Calu3 (cell line): ENCODE measurements at regions not wholly inside any gene's neighbourhood (a gene's known extent, or its start where the extent isn't known, plus 50 kb on each side); places are given as distances from the start of the nearest gene placed in this dataset.
A peak's percentile ranks its signal among the peaks of the same experiment; 100 is the strongest.

Source experiments
- BruUV-seq: library from RNA; stranded (reverse); fragments of 400-500 nt; replicated peaks from 2 replicates; lab custom pipeline; 2021; lab: Mats Ljungman, UMichigan
- CTCF ChIA-PET: fragments of 300-600 bp; sonication (Branson Sonifier 250); formaldehyde crosslinking; loops from one replicate; lab custom pipeline; 2022; ENCODE audit warnings: antibody characterized with exemption; lab: Charles Lee
- DNase-seq: peaks from one replicate; pipeline ENCODE4 v3.0.0; 2022
- H3K27ac Mint-ChIP-seq: one replicate; pipeline ENCODE4 v1.8.0; 2022; ENCODE audit warnings: mixed read lengths; ENCODE audit not compliant: unreplicated experiment
- H3K27me3 Mint-ChIP-seq: one replicate; pipeline ENCODE4 v1.8.0; 2022; ENCODE audit warnings: mixed read lengths; ENCODE audit not compliant: unreplicated experiment
- H3K36me3 Mint-ChIP-seq: one replicate; pipeline ENCODE4 v1.8.0; 2022; ENCODE audit warnings: mild to moderate bottlenecking, moderate library complexity, mixed read lengths; ENCODE audit not compliant: insufficient read depth, unreplicated experiment
- H3K4me1 Mint-ChIP-seq: one replicate; pipeline ENCODE4 v1.8.0; 2022; ENCODE audit warnings: mild to moderate bottlenecking, low read depth, mixed read lengths; ENCODE audit not compliant: unreplicated experiment
- H3K4me3 Mint-ChIP-seq: one replicate; pipeline ENCODE4 v1.8.0; 2022; ENCODE audit warnings: mild to moderate bottlenecking, low read depth, moderate library complexity, mixed read lengths; ENCODE audit not compliant: unreplicated experiment
- H3K9me3 Mint-ChIP-seq: one replicate; pipeline ENCODE4 v1.8.0; 2022; ENCODE audit warnings: low read depth, mixed read lengths; ENCODE audit not compliant: unreplicated experiment
- CTCF ChIP-seq: fragments of 200-600 bp; IDR thresholded peaks from one replicate; pipeline ENCODE4 v1.8.0; 2022; ENCODE audit warnings: antibody characterized with exemption; ENCODE audit not compliant: unreplicated experiment
- intact Hi-C: fragments of 100-400 bp; cut with micrococcal nuclease; formaldehyde crosslinking; loops from one replicate; pipeline ENCODE4 v1.10.0; 2022; ENCODE audit not compliant: unreplicated experiment

GRCh38 chr18:38539371-38539770 lies 973.8 kb upstream of the CELF4 start:
- intact Hi-C loops, result no loop called here
- no peak overlapping the region for H3K27ac Mint-ChIP-seq
- H3K4me3 Mint-ChIP-seq, result no peak overlapping the region
- no peaks in the 10 kb centered on the region for H3K4me1 Mint-ChIP-seq
- H3K36me3 Mint-ChIP-seq, result no peaks in the 10 kb centered on the region
- CTCF ChIA-PET, result no interaction called here
- H3K27me3 Mint-ChIP-seq, result peaks cover 13% of the 10 kb centered on the region
- no peaks in the 10 kb centered on the region for H3K9me3 Mint-ChIP-seq
- DNase-seq, result no peak
- no peak for TF ChIP-seq CTCF
- no TSS peak for BruUV-seq

DNA sequence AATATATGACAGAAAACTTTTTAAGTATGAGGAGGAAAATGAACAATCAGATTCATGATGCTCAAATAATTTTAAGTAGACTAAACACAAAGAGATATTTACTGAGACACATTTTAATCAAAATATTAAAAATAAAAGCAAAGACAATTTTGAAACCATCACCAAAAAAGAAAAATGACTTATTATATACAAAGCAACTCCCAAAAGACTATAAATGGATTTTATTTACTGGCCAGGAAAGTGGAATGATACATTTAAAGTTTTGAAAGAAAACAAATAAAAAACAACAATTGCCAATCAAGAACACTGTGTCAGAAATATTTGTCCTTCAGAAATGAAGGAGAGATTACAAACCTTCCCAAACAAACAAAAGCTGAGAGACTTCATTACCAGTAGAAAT lies 968.5 kb upstream of the CELF4 start:
- BruUV-seq, result no TSS peak
- intact Hi-C loops, result no loop called here
- H3K9me3 Mint-ChIP-seq, result no peaks in the 10 kb centered on the region
- TF ChIP-seq CTCF, result no peak
- CTCF ChIA-PET, result no interaction called here
- H3K4me3 Mint-ChIP-seq, result no peak overlapping the region
- H3K4me1 Mint-ChIP-seq, result no peaks in the 10 kb centered on the region
- H3K27me3 Mint-ChIP-seq, result peaks cover 13% of the 10 kb centered on the region
- no peak for DNase-seq
- H3K27ac Mint-ChIP-seq, result no peak overlapping the region
- no peaks in the 10 kb centered on the region for H3K36me3 Mint-ChIP-seq

GRCh38 chr18:38526922-38527321 lies 961.3 kb upstream of the CELF4 start:
- DNase-seq, result peak; percentile 39
- intact Hi-C loops, result loop anchor here (5.0 kb wide), 1 partner anchor 160 kb away; no protein-coding TSS in a partner anchor
- Mint-ChIP-seq H3K36me3 (peaks cover 5% of the 10 kb centered on the region), H3K4me3 (peak overlapping the region; percentile 39), H3K9me3 (peaks cover 2% of the 10 kb centered on the region), H3K27ac (peak overlapping the region; percentile 6), H3K4me1 (peaks cover 43% of the 10 kb centered on the region), H3K27me3 (no peaks in the 10 kb centered on the region)
- TF ChIP-seq CTCF, result no peak
- CTCF ChIA-PET, result interaction anchor here (1.0 kb wide), 1 partner anchor 112 kb away, joined by 3 read pairs; no protein-coding TSS in a partner anchor
- no TSS peak for BruUV-seq

GRCh38 chr18:38525039-38525438 lies 959.4 kb upstream of the CELF4 start:
- Mint-ChIP-seq H3K4me3 (peak overlapping the region; percentile 39), H3K9me3 (peaks cover 2% of the 10 kb centered on the region), H3K36me3 (peaks cover 5% of the 10 kb centered on the region), H3K4me1 (peaks cover 51% of the 10 kb centered on the region), H3K27me3 (no peaks in the 10 kb centered on the region), H3K27ac (peak overlapping the region; percentile 31)
- intact Hi-C loops, result loop anchor here (5.0 kb wide), 1 partner anchor 158 kb away; no protein-coding TSS in a partner anchor
- peak; percentile 68 for DNase-seq
- CTCF ChIA-PET, result no interaction called here
- no TSS peak for BruUV-seq
- no peak for TF ChIP-seq CTCF
